Parathyroid adenoma (tissue), 2 donors: ENCODE measurements at regions not wholly inside any gene's neighbourhood (a gene's known extent, or its start where the extent isn't known, plus 50 kb on each side); places are given as distances from the start of the nearest gene placed in this dataset.

Experiments
- H2AFZ ChIP-seq: fragments of 300-600 bp; sonication (generic); one replicate; pipeline ENCODE4 v1.7.0; 2017; ENCODE audit warnings: antibody characterized with exemption, mild to moderate bottlenecking
- H3K27ac ChIP-seq: fragments of 300-600 bp; sonication (generic); one replicate; pipeline ENCODE4 v1.7.0; 2017
- H3K27me3 ChIP-seq: fragments of 300-600 bp; sonication (generic); one replicate; pipeline ENCODE4 v1.7.0; 2017; ENCODE audit warnings: low read length; ENCODE audit not compliant: control insufficient read depth, insufficient read depth
- H3K36me3 ChIP-seq: fragments of 300-600 bp; sonication (generic); one replicate; pipeline ENCODE4 v1.7.0; 2017; ENCODE audit warnings: low read length; ENCODE audit not compliant: control insufficient read depth, insufficient read depth
- H3K4me1 ChIP-seq: fragments of 300-600 bp; sonication (generic); one replicate; pipeline ENCODE4 v1.7.0; 2017; ENCODE audit warnings: control low read depth
- H3K4me2 ChIP-seq: fragments of 300-600 bp; sonication (generic); one replicate; pipeline ENCODE4 v1.7.0; 2017; ENCODE audit warnings: low read length
- H3K4me3 ChIP-seq: fragments of 300-600 bp; sonication (generic); one replicate; pipeline ENCODE4 v1.7.0; 2017; ENCODE audit warnings: low read depth, low read length
- H3K79me2 ChIP-seq: fragments of 300-600 bp; sonication (generic); one replicate; pipeline ENCODE4 v1.7.0; 2017; ENCODE audit warnings: control low read depth
- H3K9ac ChIP-seq: fragments of 300-600 bp; sonication (generic); one replicate; pipeline ENCODE4 v1.7.0; 2017; ENCODE audit warnings: mild to moderate bottlenecking
- H3K9me3 ChIP-seq: fragments of 300-600 bp; sonication (generic); one replicate; pipeline ENCODE4 v1.7.0; 2017; ENCODE audit warnings: low read length; ENCODE audit not compliant: control insufficient read depth
- TF ChIP-seq, protein P1 (sequence below): fragments of 300-600 bp; sonication (generic); IDR thresholded peaks from one replicate; pipeline ENCODE4 v1.7.0; 2017; ENCODE audit warnings: antibody characterized with exemption, mild to moderate bottlenecking
- donor health status: primary hyperparathyroidism.

GRCh38 chr13:50527188-50527587 is 316.3 kb downstream of the DLEU7 start:
- H3K4me1 ChIP-seq, result peaks cover 4% of the 10 kb centered on the region
- no peak overlapping the region for H3K4me3 ChIP-seq

DNA sequence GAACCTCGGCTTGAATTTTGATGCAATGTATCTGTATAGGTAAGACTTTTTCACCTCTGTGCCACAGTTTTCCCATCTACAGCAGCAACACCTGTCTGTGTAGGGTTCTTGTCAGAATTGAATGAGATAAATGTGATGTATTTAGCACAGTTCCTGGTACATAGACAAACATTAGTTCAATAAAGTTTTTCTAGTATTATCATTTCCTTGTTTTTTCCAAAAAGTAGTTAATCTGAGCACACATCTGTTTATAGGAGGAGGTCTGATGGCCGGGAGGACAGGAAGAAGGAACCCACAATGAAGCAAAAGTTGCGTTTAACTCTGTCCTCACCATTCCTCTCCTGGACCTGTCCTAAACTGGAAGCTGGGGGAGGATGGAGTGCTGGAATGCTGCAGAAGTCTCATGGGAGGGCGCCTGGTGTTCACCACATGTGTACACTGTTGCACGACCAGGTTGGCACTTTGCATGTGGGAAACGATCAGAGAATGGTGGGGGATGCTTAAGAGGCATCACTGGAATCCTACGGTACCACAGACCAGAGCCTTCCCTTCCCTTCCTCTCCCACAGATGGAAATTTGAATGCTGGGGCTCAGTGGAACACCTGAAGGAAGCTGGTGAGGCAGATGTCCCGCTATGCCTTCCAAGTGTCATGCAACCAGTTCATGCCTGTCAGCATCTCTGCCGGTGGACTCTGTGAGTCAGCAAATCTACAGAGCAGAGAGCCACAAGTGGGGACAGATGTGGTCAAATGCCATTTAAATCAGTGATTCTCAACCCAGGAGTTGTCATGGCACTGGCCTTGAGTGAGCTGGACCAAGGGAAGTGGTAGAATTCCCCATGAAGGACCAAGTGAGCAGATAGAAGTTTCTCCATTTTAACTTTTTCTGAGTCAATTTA is 315.6 kb downstream of the DLEU7 start:
- Histone ChIP-seq H2AFZ (no peak overlapping the region), H3K4me2 (no peak overlapping the region)
- TF ChIP-seq, protein P1, sequence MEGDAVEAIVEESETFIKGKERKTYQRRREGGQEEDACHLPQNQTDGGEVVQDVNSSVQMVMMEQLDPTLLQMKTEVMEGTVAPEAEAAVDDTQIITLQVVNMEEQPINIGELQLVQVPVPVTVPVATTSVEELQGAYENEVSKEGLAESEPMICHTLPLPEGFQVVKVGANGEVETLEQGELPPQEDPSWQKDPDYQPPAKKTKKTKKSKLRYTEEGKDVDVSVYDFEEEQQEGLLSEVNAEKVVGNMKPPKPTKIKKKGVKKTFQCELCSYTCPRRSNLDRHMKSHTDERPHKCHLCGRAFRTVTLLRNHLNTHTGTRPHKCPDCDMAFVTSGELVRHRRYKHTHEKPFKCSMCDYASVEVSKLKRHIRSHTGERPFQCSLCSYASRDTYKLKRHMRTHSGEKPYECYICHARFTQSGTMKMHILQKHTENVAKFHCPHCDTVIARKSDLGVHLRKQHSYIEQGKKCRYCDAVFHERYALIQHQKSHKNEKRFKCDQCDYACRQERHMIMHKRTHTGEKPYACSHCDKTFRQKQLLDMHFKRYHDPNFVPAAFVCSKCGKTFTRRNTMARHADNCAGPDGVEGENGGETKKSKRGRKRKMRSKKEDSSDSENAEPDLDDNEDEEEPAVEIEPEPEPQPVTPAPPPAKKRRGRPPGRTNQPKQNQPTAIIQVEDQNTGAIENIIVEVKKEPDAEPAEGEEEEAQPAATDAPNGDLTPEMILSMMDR, result no peak

More at GRCh38 chr13:50527188-50527587, 316.3 kb downstream of the DLEU7 start:
- no peak overlapping the region for H3K4me2 ChIP-seq
- H3K9ac ChIP-seq, result no peak overlapping the region
- H3K79me2 ChIP-seq, result no peaks in the 10 kb centered on the region
- TF ChIP-seq, protein P1, result no peak
- no peaks in the 10 kb centered on the region for H3K36me3 ChIP-seq
- no peaks in the 10 kb centered on the region for H3K27me3 ChIP-seq
- H3K27ac ChIP-seq, result no peak overlapping the region
- no peaks in the 10 kb centered on the region for H3K9me3 ChIP-seq
- H2AFZ ChIP-seq, result no peak overlapping the region

GRCh38 chr13:50529154-50529882 is 314.2 kb downstream of the DLEU7 start:
- H3K27me3 ChIP-seq, result no peaks in the 10 kb centered on the region
- H3K27ac ChIP-seq, result peak overlapping the region; percentile 39
- no peaks in the 10 kb centered on the region for H3K9me3 ChIP-seq
- peak overlapping the region; percentile 61 for H2AFZ ChIP-seq
- TF ChIP-seq, protein P1, result no peak
- H3K4me1 ChIP-seq, result no peaks in the 10 kb centered on the region
- peak overlapping the region; percentile 45 for H3K4me2 ChIP-seq
- H3K4me3 ChIP-seq, result peak overlapping the region; percentile 6
- H3K36me3 ChIP-seq, result no peaks in the 10 kb centered on the region
- no peak overlapping the region for H3K9ac ChIP-seq
- H3K79me2 ChIP-seq, result no peaks in the 10 kb centered on the region

More for the DNA sequence above, 315.6 kb downstream of the DLEU7 start:
- H3K79me2 ChIP-seq, result no peaks in the 10 kb centered on the region
- no peaks in the 10 kb centered on the region for H3K36me3 ChIP-seq
- H3K27me3 ChIP-seq, result no peaks in the 10 kb centered on the region
- H3K9ac ChIP-seq, result no peak overlapping the region
- no peaks in the 10 kb centered on the region for H3K9me3 ChIP-seq
- no peaks in the 10 kb centered on the region for H3K4me1 ChIP-seq
- H3K27ac ChIP-seq, result no peak overlapping the region
- H3K4me3 ChIP-seq, result no peak overlapping the region

DNA sequence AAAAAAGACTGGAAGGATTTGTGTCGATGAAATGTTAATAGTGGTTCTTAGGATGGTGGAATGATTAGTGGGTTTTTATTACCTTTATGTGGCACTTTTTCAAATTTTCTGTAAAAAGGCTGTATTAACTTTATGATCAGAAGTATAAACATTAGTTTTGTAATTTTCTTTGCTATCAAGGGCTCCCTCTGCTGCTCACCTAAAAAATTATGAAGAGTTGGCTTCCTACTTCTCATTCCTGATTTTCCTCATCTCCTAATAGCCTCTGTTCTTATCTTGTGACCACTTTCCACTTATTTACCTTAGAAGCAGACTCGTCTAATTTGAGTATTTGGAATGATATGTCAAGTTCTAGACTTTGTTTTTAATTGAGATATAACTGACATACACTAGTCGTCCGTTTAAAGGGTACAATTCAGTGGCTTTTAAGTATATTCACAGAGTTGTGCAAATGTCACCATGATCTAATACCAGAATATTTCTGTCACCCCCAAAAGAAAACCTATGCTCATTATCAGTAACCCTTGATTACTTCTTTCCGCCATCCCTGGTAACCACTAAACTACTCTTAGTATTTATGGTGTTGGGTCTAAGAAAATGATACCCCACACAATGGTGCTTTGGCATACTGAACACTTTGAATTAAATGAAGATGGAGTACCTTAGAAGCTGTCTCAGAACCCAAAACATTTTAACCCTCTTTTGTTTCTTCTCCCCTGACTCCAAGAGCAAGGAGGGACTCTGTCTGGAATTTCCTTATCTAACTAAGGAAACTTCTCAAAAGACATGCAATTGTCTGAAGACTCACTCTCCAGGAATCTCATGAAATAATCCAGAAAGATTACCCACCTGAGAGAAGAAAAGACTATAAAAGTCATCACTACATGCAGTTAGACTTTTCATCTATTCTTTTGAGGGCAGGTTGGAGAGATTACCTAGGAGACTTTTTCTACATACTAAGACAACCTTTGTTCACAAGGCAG is 311.3 kb downstream of the DLEU7 start:
- Histone ChIP-seq H3K4me2 (no peak overlapping the region), H3K4me3 (no peak overlapping the region), H2AFZ (no peak overlapping the region), H3K36me3 (no peaks in the 10 kb centered on the region), H3K27ac (no peak overlapping the region), H3K27me3 (no peaks in the 10 kb centered on the region), H3K9ac (no peak overlapping the region), H3K9me3 (no peaks in the 10 kb centered on the region), H3K4me1 (no peaks in the 10 kb centered on the region), H3K79me2 (no peaks in the 10 kb centered on the region)
- TF ChIP-seq, protein P1, result peak; percentile 37
